ENCODE measurements at regions not wholly inside any gene's neighbourhood (a gene's known extent, or its start where the extent isn't known, plus 50 kb on each side); places are given as distances from the start of the nearest gene placed in this dataset.

DNA sequence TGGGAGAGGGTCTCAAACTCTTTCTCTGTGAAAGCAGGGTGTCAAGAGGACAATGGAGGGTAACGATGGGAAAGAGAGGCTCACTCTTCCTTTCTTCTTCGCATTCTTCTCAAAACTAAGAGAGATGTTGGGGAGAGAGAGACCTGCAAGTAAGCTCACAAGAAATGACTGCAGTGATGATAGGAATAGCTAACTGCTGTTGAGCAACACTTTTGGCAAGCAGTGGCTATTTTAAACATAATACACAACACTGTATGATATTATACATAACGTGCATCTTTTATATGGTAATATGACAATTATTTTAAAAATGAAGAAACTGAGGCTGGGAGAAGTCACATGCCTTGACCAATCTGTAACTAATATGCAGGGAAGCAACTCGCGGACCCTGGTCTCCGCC is 247.5 kb downstream of the CMPK2 start:
- DNase-seq (ENCODE audit: low read depth in 1 of 2, low spot score in 2 of 2) (no peak), FAIRE-seq (no peak)
- Histone ChIP-seq H2BK120ac (replicated peaks; ENCODE audit: low read depth, low read length) (no peak overlapping the region), H2AK5ac (ENCODE audit: low read depth, low read length) (no peak overlapping the region), H3K9ac (replicated peaks in 1 of 4; ENCODE audit: extremely low read depth in 1 of 4, low read depth in 3 of 4, low read length in 3 of 4) (no peak overlapping the region), H3K4me1 (replicated peaks in 1 of 4; ENCODE audit: control insufficient read depth in 3 of 4, insufficient read depth in 4 of 4, low read length in 3 of 4) (no peaks in the 10 kb centered on the region; a peak in 1 of 7 replicates), H4K20me1 (replicated peaks in 1 of 2; ENCODE audit: control insufficient read depth in 1 of 2, insufficient read depth in 2 of 2, low read length in 2 of 2) (no peaks in the 10 kb centered on the region), H2BK20ac (ENCODE audit: low read length) (no peak overlapping the region), H3K79me1 (ENCODE audit: low read depth, low read length) (no peaks in the 10 kb centered on the region), H3K27ac (ENCODE audit: low read depth, low read length) (no peak overlapping the region), H4K8ac (ENCODE audit: extremely low read depth, insufficient read depth, low read length) (no peak overlapping the region), H3K23me2 (ENCODE audit: low read depth, low read length) (no peaks in the 10 kb centered on the region), H3K56ac (replicated peaks; ENCODE audit: insufficient read length, low read depth, low read length) (no peak overlapping the region), H3K36me3 (ENCODE audit: control insufficient read depth in 2 of 4, insufficient read depth in 4 of 4, low read length in 3 of 4) (no peaks in the 10 kb centered on the region), H3K9me3 (ENCODE audit: insufficient read depth in 2 of 2, low read depth in 1 of 2, low read length in 1 of 2) (no peaks in the 10 kb centered on the region), H3K4ac (replicated peaks; ENCODE audit: insufficient read length, low read depth, low read length) (no peak overlapping the region), H2BK5ac (ENCODE audit: low read depth, low read length) (no peak overlapping the region), H3K79me2 (ENCODE audit: control insufficient read depth in 1 of 2, insufficient read depth in 2 of 2, low read length in 2 of 2) (no peaks in the 10 kb centered on the region), H4K5ac (ENCODE audit: insufficient read length, low read depth, low read length) (no peak overlapping the region), H3K4me3 (ENCODE audit: extremely low read depth in 1 of 4, insufficient read depth in 2 of 4, low read depth in 3 of 4, low read length in 4 of 4) (no peak overlapping the region), H4K91ac (replicated peaks; ENCODE audit: insufficient read length, low read length) (no peak overlapping the region), H3K14ac (ENCODE audit: insufficient read length) (no peak overlapping the region), H2BK15ac (ENCODE audit: low read length) (no peak overlapping the region), H3K27me3 (replicated peaks in 1 of 4; ENCODE audit: control insufficient read depth in 3 of 4, extremely low read depth in 1 of 4, insufficient read depth in 3 of 4, low read length in 3 of 4) (no peaks in the 10 kb centered on the region), H3K18ac (ENCODE audit: extremely low read depth, low read length) (no peak overlapping the region), H3K23ac (ENCODE audit: insufficient read length) (no peak overlapping the region), H3K4me2 (ENCODE audit: insufficient read depth in 1 of 2, low read depth in 2 of 2, low read length in 2 of 2) (no peak overlapping the region), H2BK12ac (ENCODE audit: low read depth, low read length) (no peak overlapping the region), H2AFZ (ENCODE audit: low read length) (no peak overlapping the region; the same call in 1 of the 2 replicates)
- ChIA-PET CTCF (ENCODE audit: partially characterized antibody) (interaction anchor here (0.5 to 2.0 kb wide), 2 partner anchors 22 to 505 kb away, joined by 3 to 6 read pairs; no protein-coding TSS in a partner anchor), POLR2A (ENCODE audit: partially characterized antibody) (no interaction called here)
- TF ChIP-seq EP300 (IDR thresholded peaks at IDR 0.05; ENCODE audit: borderline replicate concordance in 1 of 2, low read depth in 2 of 2, low read length in 2 of 2) = no peak
- TF ChIP-seq, protein P1, sequence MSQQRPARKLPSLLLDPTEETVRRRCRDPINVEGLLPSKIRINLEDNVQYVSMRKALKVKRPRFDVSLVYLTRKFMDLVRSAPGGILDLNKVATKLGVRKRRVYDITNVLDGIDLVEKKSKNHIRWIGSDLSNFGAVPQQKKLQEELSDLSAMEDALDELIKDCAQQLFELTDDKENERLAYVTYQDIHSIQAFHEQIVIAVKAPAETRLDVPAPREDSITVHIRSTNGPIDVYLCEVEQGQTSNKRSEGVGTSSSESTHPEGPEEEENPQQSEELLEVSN (IDR thresholded peaks at IDR 0.05) = no peak
- no peak for TF ChIP-seq PHF8 (conservative IDR thresholded peaks at IDR 0.05; ENCODE audit: low read depth, low read length)
- TF ChIP-seq POU5F1 (IDR thresholded peaks at IDR 0.05; ENCODE audit: low read depth, low read length) = no peak
- no peak for TF ChIP-seq GTF2F1 (IDR thresholded peaks at IDR 0.05; ENCODE audit: borderline replicate concordance, low read depth, low read length)
- TF ChIP-seq EGR1 (IDR thresholded peaks at IDR 0.05; ENCODE audit: borderline replicate concordance, low read depth, low read length) = no peak
- TF ChIP-seq, protein P2, sequence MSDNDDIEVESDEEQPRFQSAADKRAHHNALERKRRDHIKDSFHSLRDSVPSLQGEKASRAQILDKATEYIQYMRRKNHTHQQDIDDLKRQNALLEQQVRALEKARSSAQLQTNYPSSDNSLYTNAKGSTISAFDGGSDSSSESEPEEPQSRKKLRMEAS (IDR thresholded peaks at IDR 0.05) = no peak
- TF ChIP-seq ASH2L (IDR thresholded peaks at IDR 0.05; ENCODE audit: low read length) = no peak
- no peak for TF ChIP-seq KDM5A (IDR thresholded peaks at IDR 0.05; ENCODE audit: low read length)
- 93% methylated on average over 6 of the region's 6 CpGs; no CpG with 5 or more reads in 1 of the 2 experiments for WGBS, 2 experiments (ENCODE audit: extremely low coverage in 1 of 2, insufficient coverage in 1 of 2, insufficient read length in 1 of 2, insufficient replicate concordance in 2 of 2, low coverage in 1 of 2, low lambda C conversion rate in 2 of 2, missing lambda C conversion rate in 1 of 2)

Data from H1 (cell line).